Mesendoderm (in vitro differentiated cells): ENCODE measurements at regions not wholly inside any gene's neighbourhood (a gene's known extent, or its start where the extent isn't known, plus 50 kb on each side); places are given as distances from the start of the nearest gene placed in this dataset.

Source experiments
- DNase-seq: peaks from one replicate; pipeline ENCODE4 v3.0.0; 2013
- H2AK5ac ChIP-seq: 2 replicates; pipeline ENCODE4 v1.6.1; 2013; ENCODE audit warnings: low read length, inconsistent platforms
- H2BK120ac ChIP-seq: 2 replicates; pipeline ENCODE4 v1.6.1; 2013; ENCODE audit warnings: low read depth, mild to moderate bottlenecking, low read length, moderate library complexity, mixed read lengths
- H2BK15ac ChIP-seq: replicated peaks from 2 replicates; pipeline ENCODE4 v1.6.1; 2013; ENCODE audit warnings: low read depth, mild to moderate bottlenecking, moderate library complexity
- H2BK5ac ChIP-seq: 2 replicates; pipeline ENCODE4 v1.6.1; 2013; ENCODE audit warnings: low read length, inconsistent platforms
- H3K18ac ChIP-seq: 2 replicates; pipeline ENCODE4 v1.6.1; 2013; ENCODE audit warnings: mild to moderate bottlenecking, low read length, mixed read lengths
- H3K23ac ChIP-seq: one replicate; pipeline ENCODE4 v1.6.1; 2013; ENCODE audit warnings: low read length
- H3K27ac ChIP-seq: 2 replicates; pipeline ENCODE4 v1.5.1; 2013; ENCODE audit warnings: low read depth, mild to moderate bottlenecking, inconsistent platforms, low read length, moderate library complexity
- H3K27me3 ChIP-seq: 2 replicates; pipeline ENCODE4 v1.6.1; 2013; ENCODE audit warnings: low read length, control low read depth, mild to moderate bottlenecking, inconsistent platforms; ENCODE audit not compliant: insufficient read depth, poor library complexity
- H3K36me3 ChIP-seq: 2 replicates; pipeline ENCODE4 v1.6.1; 2013; ENCODE audit warnings: low read length, inconsistent platforms; ENCODE audit not compliant: control insufficient read depth, insufficient read depth
- H3K4ac ChIP-seq: one replicate; pipeline ENCODE4 v1.6.1; 2013; ENCODE audit warnings: low read depth, mild to moderate bottlenecking, low read length, moderate library complexity
- H3K4me1 ChIP-seq: 2 replicates; pipeline ENCODE4 v1.6.1; 2013; ENCODE audit warnings: low read depth, low read length, inconsistent platforms; ENCODE audit not compliant: control insufficient read depth
- H3K4me2 ChIP-seq: 2 replicates; pipeline ENCODE4 v1.6.1; 2013; ENCODE audit warnings: low read length
- H3K4me3 ChIP-seq: 2 replicates; pipeline ENCODE4 v1.5.1; 2013; ENCODE audit warnings: mild to moderate bottlenecking, low read length
- H3K56ac ChIP-seq: one replicate; pipeline ENCODE4 v1.6.1; 2013; ENCODE audit warnings: low read length
- H3K79me1 ChIP-seq: 2 replicates; pipeline ENCODE4 v1.6.1; 2013; ENCODE audit warnings: low read length, inconsistent platforms
- H3K79me2 ChIP-seq: 2 replicates; pipeline ENCODE4 v1.6.1; 2013; ENCODE audit warnings: mild to moderate bottlenecking, low read length; ENCODE audit not compliant: control insufficient read depth, insufficient read depth
- H3K9ac ChIP-seq: 2 replicates; pipeline ENCODE4 v1.6.1; 2013; ENCODE audit warnings: low read length, inconsistent platforms
- H4K5ac ChIP-seq: one replicate; pipeline ENCODE4 v1.6.1; 2013; ENCODE audit warnings: low read length
- H4K8ac ChIP-seq: one replicate; pipeline ENCODE4 v1.6.1; 2013; ENCODE audit warnings: low read depth, mild to moderate bottlenecking, control low read depth, low read length, moderate library complexity
- whole genome bisulfite sequencing: extraction: QIAGEN DNeasy Blood & Tissue Kit; methylation state at CpG from one replicate; pipeline ENCODE4 v1.1.7; 2013; ENCODE audit warnings: low lambda C conversion rate, missing lambda C conversion rate; ENCODE audit not compliant: insufficient coverage; ENCODE audit errors: extremely low coverage; 5-methylcytosine and 5-hydroxymethylcytosine counted together

DNA sequence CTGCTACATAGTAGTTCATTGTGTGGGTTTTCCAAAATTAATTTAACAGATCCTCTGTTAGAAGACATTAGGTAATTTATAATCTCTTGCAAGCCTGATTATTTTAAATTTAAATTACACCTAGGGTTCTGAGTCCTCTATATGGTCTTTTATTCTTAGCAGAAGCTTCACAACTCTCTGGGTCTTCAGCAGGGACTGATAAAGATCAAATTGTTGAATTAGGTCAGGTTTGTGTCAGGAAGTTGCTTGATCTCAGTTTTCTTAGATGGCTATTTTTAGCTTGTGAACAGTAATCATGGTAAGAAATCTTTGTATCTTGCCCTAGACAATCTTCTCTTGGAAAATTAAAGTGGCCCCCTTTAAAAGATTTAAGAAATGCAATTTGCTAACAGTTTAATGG is 183.1 kb upstream of the HDAC9 start:
- no peak overlapping the region for H2BK5ac ChIP-seq
- no peak overlapping the region for H3K4me2 ChIP-seq
- no peak overlapping the region for H3K18ac ChIP-seq
- H3K4ac ChIP-seq, result no peak overlapping the region
- no peaks in the 10 kb centered on the region for H3K36me3 ChIP-seq
- H3K23ac ChIP-seq, result no peak overlapping the region
- H3K27me3 ChIP-seq, result no peaks in the 10 kb centered on the region
- H3K27ac ChIP-seq, result no peak overlapping the region
- H2AK5ac ChIP-seq, result no peak overlapping the region
- H2BK15ac ChIP-seq, result no peak overlapping the region
- no peak overlapping the region for H2BK120ac ChIP-seq
- H3K56ac ChIP-seq, result no peak overlapping the region
- H3K79me1 ChIP-seq, result no peaks in the 10 kb centered on the region
- H3K9ac ChIP-seq, result no peak overlapping the region
- H4K8ac ChIP-seq, result no peak overlapping the region
- no peak overlapping the region for H4K5ac ChIP-seq
- H3K79me2 ChIP-seq, result no peaks in the 10 kb centered on the region
- H3K4me1 ChIP-seq, result peaks cover 1% of the 10 kb centered on the region
- DNase-seq, result peak; percentile 16
- no peak overlapping the region for H3K4me3 ChIP-seq

DNA sequence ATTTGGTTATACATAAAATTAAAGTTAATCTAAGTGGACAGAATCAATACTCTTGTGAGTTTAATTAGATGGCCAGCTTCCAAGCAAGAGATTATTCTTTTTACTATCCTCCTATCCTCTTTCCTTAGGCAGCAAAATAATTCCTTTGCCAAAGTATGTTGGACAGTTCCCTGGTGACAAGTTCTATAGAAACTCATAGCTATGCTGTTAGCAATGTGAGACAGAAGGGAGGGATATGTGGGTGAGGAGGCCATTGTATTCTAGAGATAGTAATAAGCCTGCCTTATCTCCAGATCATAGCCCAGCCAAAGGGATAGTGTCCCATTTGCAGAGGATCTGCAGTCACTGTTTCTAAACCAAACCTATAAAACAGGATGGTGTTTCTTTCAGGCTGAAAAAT is 181.6 kb upstream of the HDAC9 start:
- H3K36me3 ChIP-seq, result no peaks in the 10 kb centered on the region
- peaks cover 3% of the 10 kb centered on the region for H3K4me1 ChIP-seq
- no peak overlapping the region for H3K9ac ChIP-seq
- no peak overlapping the region for H2AK5ac ChIP-seq
- H3K4me2 ChIP-seq, result no peak overlapping the region
- H4K8ac ChIP-seq, result no peak overlapping the region
- H3K4ac ChIP-seq, result no peak overlapping the region
- H2BK15ac ChIP-seq, result no peak overlapping the region
- no peak overlapping the region for H3K4me3 ChIP-seq
- no peak overlapping the region for H3K27ac ChIP-seq
- DNase-seq, result peak; percentile 84
- no peaks in the 10 kb centered on the region for H3K79me1 ChIP-seq
- H2BK120ac ChIP-seq, result no peak overlapping the region
- H3K23ac ChIP-seq, result no peak overlapping the region
- H3K18ac ChIP-seq, result no peak overlapping the region
- H4K5ac ChIP-seq, result no peak overlapping the region
- H3K56ac ChIP-seq, result no peak overlapping the region
- H3K79me2 ChIP-seq, result no peaks in the 10 kb centered on the region
- no peaks in the 10 kb centered on the region for H3K27me3 ChIP-seq
- no peak overlapping the region for H2BK5ac ChIP-seq

DNA sequence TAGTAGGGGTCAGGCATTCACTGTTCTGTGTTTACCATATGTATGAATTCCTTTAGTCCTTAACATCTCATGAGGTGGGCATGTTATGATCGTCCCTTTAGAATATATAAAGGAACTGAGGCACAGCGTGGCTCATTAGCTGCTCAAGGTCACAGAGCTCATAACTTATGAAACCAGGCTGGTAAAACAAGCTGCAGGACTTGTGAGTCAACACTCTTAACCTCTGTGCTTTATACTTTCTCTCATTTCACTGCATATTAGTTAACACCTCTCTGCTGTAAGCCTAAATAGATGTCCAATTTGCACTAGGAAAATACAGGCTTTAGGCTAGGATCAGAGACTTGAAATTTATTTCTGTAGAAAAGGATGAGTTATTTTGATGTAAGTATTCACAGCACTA is 180.3 kb upstream of the HDAC9 start:
- H3K79me2 ChIP-seq, result no peaks in the 10 kb centered on the region
- no peak overlapping the region for H3K4me2 ChIP-seq
- no peak overlapping the region for H2BK120ac ChIP-seq
- no CpG with 5 or more reads among the region's 2 CpGs for WGBS
- H4K5ac ChIP-seq, result no peak overlapping the region
- H3K23ac ChIP-seq, result no peak overlapping the region
- H2BK15ac ChIP-seq, result peak overlapping the region; percentile 13
- no peak overlapping the region for H3K18ac ChIP-seq
- peaks cover 3% of the 10 kb centered on the region for H3K4me1 ChIP-seq
- H3K4me3 ChIP-seq, result no peak overlapping the region
- H3K79me1 ChIP-seq, result no peaks in the 10 kb centered on the region
- H2BK5ac ChIP-seq, result no peak overlapping the region
- no peaks in the 10 kb centered on the region for H3K36me3 ChIP-seq
- H3K9ac ChIP-seq, result no peak overlapping the region
- H3K56ac ChIP-seq, result no peak overlapping the region
- H3K27ac ChIP-seq, result no peak overlapping the region
- H4K8ac ChIP-seq, result no peak overlapping the region
- H3K4ac ChIP-seq, result no peak overlapping the region
- no peak for DNase-seq
- no peak overlapping the region for H2AK5ac ChIP-seq
- no peaks in the 10 kb centered on the region for H3K27me3 ChIP-seq

DNA sequence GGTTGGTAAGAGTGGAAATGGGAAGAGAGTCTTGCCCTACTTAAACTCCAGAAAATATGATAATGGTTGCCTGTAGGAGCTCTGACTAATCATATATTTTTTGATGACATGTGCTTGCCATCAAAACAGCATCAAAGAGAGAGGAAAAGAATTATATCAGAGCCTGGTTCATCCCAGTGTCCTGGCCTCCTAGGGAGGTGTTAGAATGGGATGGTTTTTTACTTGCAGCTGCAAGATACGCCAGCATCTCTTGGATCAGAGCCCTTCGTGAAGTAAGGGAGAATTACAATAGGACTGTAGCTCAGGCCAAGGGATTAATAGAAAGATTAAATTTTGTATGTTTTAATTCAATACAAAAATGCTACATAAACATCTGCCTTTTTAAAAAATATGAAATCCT is 177.6 kb upstream of the HDAC9 start:
- no peak overlapping the region for H3K4me3 ChIP-seq

DNA sequence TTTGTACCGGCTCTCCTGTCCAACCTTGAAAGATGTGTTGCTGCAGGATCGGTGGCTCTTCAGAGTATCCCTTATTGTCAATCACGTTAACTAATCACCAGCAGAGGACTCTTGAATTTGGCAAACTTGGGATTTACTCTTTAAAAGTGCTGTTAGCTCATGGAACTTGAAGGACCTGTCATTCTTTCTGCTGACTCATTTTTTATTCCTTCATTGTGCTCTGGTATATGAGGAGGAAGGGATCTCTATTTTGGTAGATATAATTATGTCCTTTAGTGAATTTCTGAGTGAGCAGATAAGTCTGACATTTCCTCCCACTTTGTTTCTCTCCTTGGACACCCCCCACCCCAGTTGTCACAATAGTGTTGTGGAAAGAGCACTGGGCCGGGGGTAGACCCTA is 175.1 kb upstream of the HDAC9 start:
- H3K56ac ChIP-seq, result no peak overlapping the region
- no peak overlapping the region for H4K8ac ChIP-seq
- no peak overlapping the region for H2BK5ac ChIP-seq
- H3K27ac ChIP-seq, result no peak overlapping the region
- no peak for DNase-seq
- H4K5ac ChIP-seq, result no peak overlapping the region
- no peaks in the 10 kb centered on the region for H3K27me3 ChIP-seq
- H3K36me3 ChIP-seq, result no peaks in the 10 kb centered on the region
- peaks cover 3% of the 10 kb centered on the region for H3K4me1 ChIP-seq
- no peak overlapping the region for H3K4me3 ChIP-seq
- H3K4me2 ChIP-seq, result no peak overlapping the region
- H3K18ac ChIP-seq, result peak overlapping the region; percentile 84
- H2AK5ac ChIP-seq, result no peak overlapping the region
- H3K79me1 ChIP-seq, result no peaks in the 10 kb centered on the region
- peak overlapping the region; percentile 92 for H2BK15ac ChIP-seq
- no peaks in the 10 kb centered on the region for H3K79me2 ChIP-seq
- WGBS, result no CpG with 5 or more reads among the region's 4 CpGs
- no peak overlapping the region for H3K23ac ChIP-seq
- H2BK120ac ChIP-seq, result peak overlapping the region; percentile 14
- H3K4ac ChIP-seq, result no peak overlapping the region
- no peak overlapping the region for H3K9ac ChIP-seq

More for the DNA sequence above, 177.6 kb upstream of the HDAC9 start:
- no peak overlapping the region for H3K4ac ChIP-seq
- H2AK5ac ChIP-seq, result no peak overlapping the region
- H3K23ac ChIP-seq, result no peak overlapping the region
- DNase-seq, result peak; percentile 61
- H3K27me3 ChIP-seq, result no peaks in the 10 kb centered on the region
- H3K4me1 ChIP-seq, result peaks cover 3% of the 10 kb centered on the region
- H3K56ac ChIP-seq, result no peak overlapping the region
- H2BK120ac ChIP-seq, result no peak overlapping the region
- H3K9ac ChIP-seq, result no peak overlapping the region
- H3K79me1 ChIP-seq, result no peaks in the 10 kb centered on the region
- no peaks in the 10 kb centered on the region for H3K36me3 ChIP-seq
- H2BK15ac ChIP-seq, result no peak overlapping the region
- H3K27ac ChIP-seq, result no peak overlapping the region
- no CpG with 5 or more reads among the region's 2 CpGs for WGBS
- H3K79me2 ChIP-seq, result no peaks in the 10 kb centered on the region
- no peak overlapping the region for H2BK5ac ChIP-seq
- H4K5ac ChIP-seq, result no peak overlapping the region
- no peak overlapping the region for H4K8ac ChIP-seq
- no peak overlapping the region for H3K18ac ChIP-seq
- no peak overlapping the region for H3K4me2 ChIP-seq

DNA sequence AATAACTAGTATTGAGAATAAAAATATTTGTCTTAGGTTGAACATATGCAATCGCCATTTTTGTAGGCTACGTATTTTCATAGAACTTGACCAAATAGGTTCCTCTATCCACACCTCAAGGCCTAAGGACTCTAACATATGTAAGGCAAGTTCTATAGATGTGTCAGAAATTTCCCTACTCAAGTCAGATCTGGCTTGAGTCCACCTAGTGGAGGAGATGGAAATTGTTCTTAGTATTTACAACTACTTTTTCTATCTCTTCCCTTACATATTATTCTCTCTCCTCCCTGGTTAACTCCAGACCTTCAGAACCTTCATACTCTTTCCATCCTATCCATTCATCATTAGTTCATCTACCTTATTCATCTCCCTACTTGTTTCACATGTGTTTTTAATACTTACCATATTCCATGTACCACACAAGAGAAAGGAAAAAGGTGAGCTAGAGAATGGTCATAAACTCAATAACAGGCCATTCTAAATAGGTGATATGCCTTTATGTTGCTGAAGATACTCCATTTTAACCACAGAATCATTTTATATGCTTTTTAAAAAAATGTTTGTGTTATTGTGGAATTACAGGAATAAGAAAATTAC is 174.5 kb upstream of the HDAC9 start:
- H3K4ac ChIP-seq, result no peak overlapping the region
- no peak overlapping the region for H2BK5ac ChIP-seq
- WGBS, result no CpG with 5 or more reads among the region's 2 CpGs
- H3K36me3 ChIP-seq, result no peaks in the 10 kb centered on the region
- DNase-seq, result peak; percentile 63
- H3K9ac ChIP-seq, result no peak overlapping the region
- no peak overlapping the region for H3K56ac ChIP-seq
- H3K27me3 ChIP-seq, result no peaks in the 10 kb centered on the region
- no peak overlapping the region for H3K18ac ChIP-seq
- H2BK15ac ChIP-seq, result peak overlapping the region; percentile 92
- peaks cover 3% of the 10 kb centered on the region for H3K4me1 ChIP-seq
- H3K23ac ChIP-seq, result no peak overlapping the region
- H3K79me2 ChIP-seq, result no peaks in the 10 kb centered on the region
- H3K4me3 ChIP-seq, result no peak overlapping the region
- H3K4me2 ChIP-seq, result no peak overlapping the region
- H2AK5ac ChIP-seq, result no peak overlapping the region
- H4K8ac ChIP-seq, result no peak overlapping the region
- H4K5ac ChIP-seq, result no peak overlapping the region
- H3K27ac ChIP-seq, result no peak overlapping the region
- H2BK120ac ChIP-seq, result no peak overlapping the region
- no peaks in the 10 kb centered on the region for H3K79me1 ChIP-seq
